ENCODE measurements at regions not wholly inside any gene's neighbourhood (a gene's known extent, or its start where the extent isn't known, plus 50 kb on each side); places are given as distances from the start of the nearest gene placed in this dataset.

- H3K9ac ChIP-seq (ENCODE audit: low read depth in 1 of 2, low read length in 2 of 2) = no peak overlapping the region
- WGBS = 75% methylated on average over 1 of the region's 1 CpG
- H3K36me3 ChIP-seq (ENCODE audit: control insufficient read depth in 4 of 4, insufficient read depth in 3 of 4, low read depth in 1 of 4, low read length in 3 of 4) = no peaks in the 10 kb centered on the region
- no peaks in the 10 kb centered on the region for H3K27me3 ChIP-seq (ENCODE audit: control insufficient read depth in 4 of 4, insufficient read depth in 4 of 4, low read length in 3 of 4)
- no peak overlapping the region for H3K27ac ChIP-seq (ENCODE audit: low read depth in 1 of 2, low read length in 2 of 2)
- DNase-seq (ENCODE audit: low spot score) = no peak
- TF ChIP-seq YY1 (IDR thresholded peaks at IDR 0.05) (no peak), FOXA2 (IDR thresholded peaks at IDR 0.05) (no peak), JUND (IDR thresholded peaks at IDR 0.05) (peak in 1 of 2 donors; percentile 82), GABPA (IDR thresholded peaks at IDR 0.05 in 1 of 2, conservative IDR thresholded peaks at IDR 0.05 in 1 of 2) (no peak)
- H3K4me3 ChIP-seq (ENCODE audit: low read depth in 1 of 3, low read length in 3 of 3) = no peak overlapping the region
- peaks cover 0 to 3% (median 0%) of the 10 kb centered on the region in 4 donors for H3K4me1 ChIP-seq (ENCODE audit: control insufficient read depth in 4 of 4, insufficient read depth in 4 of 4, low read length in 3 of 4)
- no peaks in the 10 kb centered on the region for H3K9me3 ChIP-seq (ENCODE audit: control insufficient read depth in 4 of 4, low read length in 3 of 4)
Observed at GRCh38 chr12:19894050-19894449, 454.8 kb downstream of the AEBP2 start.

DNA sequence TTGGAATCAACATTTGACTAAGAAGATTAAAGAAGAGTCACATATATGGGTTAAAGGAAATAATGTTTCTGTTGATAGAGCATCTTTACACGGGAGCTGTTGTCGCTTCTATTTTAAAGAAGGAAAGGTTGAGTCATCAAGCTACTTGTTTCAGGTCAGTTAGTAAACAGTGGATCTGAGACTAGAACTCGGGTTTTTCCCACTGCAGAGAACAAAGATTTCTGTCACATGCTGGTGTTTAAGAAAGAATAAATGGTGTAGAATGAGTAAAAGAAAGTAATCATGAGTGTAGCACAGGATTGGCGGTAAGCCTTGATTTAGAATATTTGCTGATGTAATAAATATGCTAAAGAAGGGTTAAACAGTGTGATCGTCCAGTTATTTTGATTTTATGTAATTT, 455.5 kb downstream of the AEBP2 start:
- 73% methylated on average over 5 of the region's 5 CpGs for WGBS
- TF ChIP-seq, protein P1, sequence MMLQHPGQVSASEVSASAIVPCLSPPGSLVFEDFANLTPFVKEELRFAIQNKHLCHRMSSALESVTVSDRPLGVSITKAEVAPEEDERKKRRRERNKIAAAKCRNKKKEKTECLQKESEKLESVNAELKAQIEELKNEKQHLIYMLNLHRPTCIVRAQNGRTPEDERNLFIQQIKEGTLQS (IDR thresholded peaks at IDR 0.05) = no peak
- TF ChIP-seq RAD21 (IDR thresholded peaks at IDR 0.05) = no peak
- no peak for TF ChIP-seq MAX (IDR thresholded peaks at IDR 0.05)
- TF ChIP-seq, protein P2, sequence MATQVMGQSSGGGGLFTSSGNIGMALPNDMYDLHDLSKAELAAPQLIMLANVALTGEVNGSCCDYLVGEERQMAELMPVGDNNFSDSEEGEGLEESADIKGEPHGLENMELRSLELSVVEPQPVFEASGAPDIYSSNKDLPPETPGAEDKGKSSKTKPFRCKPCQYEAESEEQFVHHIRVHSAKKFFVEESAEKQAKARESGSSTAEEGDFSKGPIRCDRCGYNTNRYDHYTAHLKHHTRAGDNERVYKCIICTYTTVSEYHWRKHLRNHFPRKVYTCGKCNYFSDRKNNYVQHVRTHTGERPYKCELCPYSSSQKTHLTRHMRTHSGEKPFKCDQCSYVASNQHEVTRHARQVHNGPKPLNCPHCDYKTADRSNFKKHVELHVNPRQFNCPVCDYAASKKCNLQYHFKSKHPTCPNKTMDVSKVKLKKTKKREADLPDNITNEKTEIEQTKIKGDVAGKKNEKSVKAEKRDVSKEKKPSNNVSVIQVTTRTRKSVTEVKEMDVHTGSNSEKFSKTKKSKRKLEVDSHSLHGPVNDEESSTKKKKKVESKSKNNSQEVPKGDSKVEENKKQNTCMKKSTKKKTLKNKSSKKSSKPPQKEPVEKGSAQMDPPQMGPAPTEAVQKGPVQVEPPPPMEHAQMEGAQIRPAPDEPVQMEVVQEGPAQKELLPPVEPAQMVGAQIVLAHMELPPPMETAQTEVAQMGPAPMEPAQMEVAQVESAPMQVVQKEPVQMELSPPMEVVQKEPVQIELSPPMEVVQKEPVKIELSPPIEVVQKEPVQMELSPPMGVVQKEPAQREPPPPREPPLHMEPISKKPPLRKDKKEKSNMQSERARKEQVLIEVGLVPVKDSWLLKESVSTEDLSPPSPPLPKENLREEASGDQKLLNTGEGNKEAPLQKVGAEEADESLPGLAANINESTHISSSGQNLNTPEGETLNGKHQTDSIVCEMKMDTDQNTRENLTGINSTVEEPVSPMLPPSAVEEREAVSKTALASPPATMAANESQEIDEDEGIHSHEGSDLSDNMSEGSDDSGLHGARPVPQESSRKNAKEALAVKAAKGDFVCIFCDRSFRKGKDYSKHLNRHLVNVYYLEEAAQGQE (IDR thresholded peaks at IDR 0.05) = no peak
- TF ChIP-seq, protein P3, sequence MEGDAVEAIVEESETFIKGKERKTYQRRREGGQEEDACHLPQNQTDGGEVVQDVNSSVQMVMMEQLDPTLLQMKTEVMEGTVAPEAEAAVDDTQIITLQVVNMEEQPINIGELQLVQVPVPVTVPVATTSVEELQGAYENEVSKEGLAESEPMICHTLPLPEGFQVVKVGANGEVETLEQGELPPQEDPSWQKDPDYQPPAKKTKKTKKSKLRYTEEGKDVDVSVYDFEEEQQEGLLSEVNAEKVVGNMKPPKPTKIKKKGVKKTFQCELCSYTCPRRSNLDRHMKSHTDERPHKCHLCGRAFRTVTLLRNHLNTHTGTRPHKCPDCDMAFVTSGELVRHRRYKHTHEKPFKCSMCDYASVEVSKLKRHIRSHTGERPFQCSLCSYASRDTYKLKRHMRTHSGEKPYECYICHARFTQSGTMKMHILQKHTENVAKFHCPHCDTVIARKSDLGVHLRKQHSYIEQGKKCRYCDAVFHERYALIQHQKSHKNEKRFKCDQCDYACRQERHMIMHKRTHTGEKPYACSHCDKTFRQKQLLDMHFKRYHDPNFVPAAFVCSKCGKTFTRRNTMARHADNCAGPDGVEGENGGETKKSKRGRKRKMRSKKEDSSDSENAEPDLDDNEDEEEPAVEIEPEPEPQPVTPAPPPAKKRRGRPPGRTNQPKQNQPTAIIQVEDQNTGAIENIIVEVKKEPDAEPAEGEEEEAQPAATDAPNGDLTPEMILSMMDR (IDR thresholded peaks at IDR 0.05; ENCODE audit: low read depth, low read length, missing input control) = no peak
- no peak for TF ChIP-seq YY1 (IDR thresholded peaks at IDR 0.05)
- TF ChIP-seq NR2F2 (IDR thresholded peaks at IDR 0.05) = no peak
- TF ChIP-seq, protein P4, sequence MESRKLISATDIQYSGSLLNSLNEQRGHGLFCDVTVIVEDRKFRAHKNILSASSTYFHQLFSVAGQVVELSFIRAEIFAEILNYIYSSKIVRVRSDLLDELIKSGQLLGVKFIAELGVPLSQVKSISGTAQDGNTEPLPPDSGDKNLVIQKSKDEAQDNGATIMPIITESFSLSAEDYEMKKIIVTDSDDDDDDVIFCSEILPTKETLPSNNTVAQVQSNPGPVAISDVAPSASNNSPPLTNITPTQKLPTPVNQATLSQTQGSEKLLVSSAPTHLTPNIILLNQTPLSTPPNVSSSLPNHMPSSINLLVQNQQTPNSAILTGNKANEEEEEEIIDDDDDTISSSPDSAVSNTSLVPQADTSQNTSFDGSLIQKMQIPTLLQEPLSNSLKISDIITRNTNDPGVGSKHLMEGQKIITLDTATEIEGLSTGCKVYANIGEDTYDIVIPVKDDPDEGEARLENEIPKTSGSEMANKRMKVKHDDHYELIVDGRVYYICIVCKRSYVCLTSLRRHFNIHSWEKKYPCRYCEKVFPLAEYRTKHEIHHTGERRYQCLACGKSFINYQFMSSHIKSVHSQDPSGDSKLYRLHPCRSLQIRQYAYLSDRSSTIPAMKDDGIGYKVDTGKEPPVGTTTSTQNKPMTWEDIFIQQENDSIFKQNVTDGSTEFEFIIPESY (IDR thresholded peaks at IDR 0.05) = no peak
- TF ChIP-seq JUND (IDR thresholded peaks at IDR 0.05) = no peak
- TF ChIP-seq TAF1 (conservative IDR thresholded peaks at IDR 0.05) = no peak
- TF ChIP-seq RXRA (IDR thresholded peaks at IDR 0.05) = no peak
- TF ChIP-seq FOXA2 (IDR thresholded peaks at IDR 0.05) = no peak
- TF ChIP-seq FOXA1 (IDR thresholded peaks at IDR 0.05) = no peak
- no peak for TF ChIP-seq GABPA (IDR thresholded peaks at IDR 0.05 in 1 of 2, conservative IDR thresholded peaks at IDR 0.05 in 1 of 2)
- no peak for TF ChIP-seq HNF4A (conservative IDR thresholded peaks at IDR 0.05)
- TF ChIP-seq HNF4G (IDR thresholded peaks at IDR 0.05) = no peak
- no peak for TF ChIP-seq SP1 (IDR thresholded peaks at IDR 0.05)

More for the DNA sequence above, 455.5 kb downstream of the AEBP2 start:
- Histone ChIP-seq H3K36me3 (ENCODE audit: control insufficient read depth in 4 of 4, insufficient read depth in 3 of 4, low read depth in 1 of 4, low read length in 3 of 4) (no peaks in the 10 kb centered on the region), H3K9me3 (ENCODE audit: control insufficient read depth in 4 of 4, low read length in 3 of 4) (no peaks in the 10 kb centered on the region), H3K27me3 (ENCODE audit: control insufficient read depth in 4 of 4, insufficient read depth in 4 of 4, low read length in 3 of 4) (no peaks in the 10 kb centered on the region), H3K4me1 (ENCODE audit: control insufficient read depth in 4 of 4, insufficient read depth in 4 of 4, low read length in 3 of 4) (peaks cover 0 to 3% (median 0%) of the 10 kb centered on the region in 4 donors), H3K27ac (ENCODE audit: low read depth in 1 of 2, low read length in 2 of 2) (no peak overlapping the region), H3K4me3 (ENCODE audit: low read depth in 1 of 3, low read length in 3 of 3) (no peak overlapping the region), H3K9ac (ENCODE audit: low read depth in 1 of 2, low read length in 2 of 2) (no peak overlapping the region)
- no peak for DNase-seq (ENCODE audit: low spot score)
